Activated CD4-positive, CD25-positive, alpha-beta regulatory T cell (primary cell): ENCODE measurements at regions not wholly inside any gene's neighbourhood (a gene's known extent, or its start where the extent isn't known, plus 50 kb on each side); places are given as distances from the start of the nearest gene placed in this dataset.
"Not testable (repeated sequence)": the region's sequence is repeated elsewhere in the genome, so short reads cannot be mapped to it uniquely, and the experiment has no call there.

ENCODE experiments used
- DNase-seq, 4 experiments: peaks; one replicate each; lab custom pipeline; 2025; lab: John Stamatoyannopoulos, UW

- DNase-seq = no peak
Observed at GRCh38 chr1:200496937-200497336, 87.1 kb upstream of the ZNF281 start.

GRCh38 chr1:200495901-200496300 lies 86.1 kb upstream of the ZNF281 start:
- no peak for DNase-seq

GRCh38 chr1:200493344-200493743 lies 83.5 kb upstream of the ZNF281 start:
- DNase-seq = no peak

- DNase-seq = no peak
Observed at GRCh38 chr1:200491103-200491502, 81.3 kb upstream of the ZNF281 start.

GRCh38 chr1:200490183-200490582 lies 80.3 kb upstream of the ZNF281 start:
- DNase-seq = no peak

GRCh38 chr1:200488375-200489165 lies 78.7 kb upstream of the ZNF281 start:
- peak in 2 of 4 experiments; percentile 3 to 5 for DNase-seq

GRCh38 chr1:200487650-200488049 lies 77.8 kb upstream of the ZNF281 start:
- no peak for DNase-seq

GRCh38 chr1:200486634-200487033 lies 76.8 kb upstream of the ZNF281 start:
- DNase-seq = no peak

GRCh38 chr1:200484438-200484946 lies 74.7 kb upstream of the ZNF281 start:
- not testable (repeated sequence) for DNase-seq

- peak in 1 of 4 experiments; percentile 43 for DNase-seq
Observed at GRCh38 chr1:200483491-200484143, 73.8 kb upstream of the ZNF281 start.

- DNase-seq = no peak
Observed at GRCh38 chr1:200480964-200481363, 71.1 kb upstream of the ZNF281 start.

GRCh38 chr1:200479816-200480215 lies 70.0 kb upstream of the ZNF281 start:
- no peak for DNase-seq

- no peak for DNase-seq
Observed at GRCh38 chr1:200478945-200479558, 69.2 kb upstream of the ZNF281 start.

- no peak for DNase-seq
Observed at GRCh38 chr1:200478239-200478623, 68.4 kb upstream of the ZNF281 start.

- DNase-seq = no peak
Observed at GRCh38 chr1:200474633-200475032, 64.8 kb upstream of the ZNF281 start.

- DNase-seq = no peak
Observed at GRCh38 chr1:200473698-200474371, 64.0 kb upstream of the ZNF281 start.

- no peak for DNase-seq
Observed at GRCh38 chr1:200471739-200472138, 61.9 kb upstream of the ZNF281 start.

GRCh38 chr1:200468264-200469001 lies 58.6 kb upstream of the ZNF281 start:
- no peak for DNase-seq

- no peak for DNase-seq
Observed at GRCh38 chr1:200464784-200465400, 55.1 kb upstream of the ZNF281 start.
